GM18507 (cell line): ENCODE measurements at regions not wholly inside any gene's neighbourhood (a gene's known extent, or its start where the extent isn't known, plus 50 kb on each side); places are given as distances from the start of the nearest gene placed in this dataset.

Experiments used
- DNase-seq: peaks from one replicate; pipeline ENCODE4 v3.0.0; 2011; ENCODE audit warnings: low read depth; ENCODE audit not compliant: insufficient read length; ENCODE audit errors: extremely low spot score
- FAIRE-seq: peaks from 2 replicates; lab custom pipeline; 2011; peaks lifted over from hg19 to GRCh38; lab: Jason Lieb, UNC

- no peak for FAIRE-seq
- DNase-seq = no peak
Observed at GRCh38 chr11:131217313-131218310, 152.8 kb upstream of the NTM start.

GRCh38 chr11:131218542-131218941 lies 151.9 kb upstream of the NTM start:
- no peak for FAIRE-seq

GRCh38 chr11:131219646-131220045 lies 150.8 kb upstream of the NTM start:
- no peak for DNase-seq
- FAIRE-seq = no peak

More at GRCh38 chr11:131218542-131218941, 151.9 kb upstream of the NTM start:
- DNase-seq = no peak

GRCh38 chr11:131223198-131223991 lies 147.0 kb upstream of the NTM start:
- FAIRE-seq = no peak

GRCh38 chr11:131228378-131228777 lies 142.0 kb upstream of the NTM start:
- DNase-seq = no peak
- FAIRE-seq = no peak

More at GRCh38 chr11:131223198-131223991, 147.0 kb upstream of the NTM start:
- DNase-seq = no peak

GRCh38 chr11:131229221-131229620 lies 141.2 kb upstream of the NTM start:
- no peak for DNase-seq
- FAIRE-seq = no peak

GRCh38 chr11:131231317-131231940 lies 139.0 kb upstream of the NTM start:
- DNase-seq = no peak

GRCh38 chr11:131232261-131232660 lies 138.2 kb upstream of the NTM start:
- DNase-seq (no peak), FAIRE-seq (no peak)

More at GRCh38 chr11:131231317-131231940, 139.0 kb upstream of the NTM start:
- FAIRE-seq = no peak

- DNase-seq (no peak), FAIRE-seq (no peak)
Observed at GRCh38 chr11:131234221-131234620, 136.2 kb upstream of the NTM start.

GRCh38 chr11:131235328-131236298 lies 134.8 kb upstream of the NTM start:
- no peak for FAIRE-seq

GRCh38 chr11:131240421-131240820 lies 130.0 kb upstream of the NTM start:
- DNase-seq = no peak
- no peak for FAIRE-seq

More at GRCh38 chr11:131235328-131236298, 134.8 kb upstream of the NTM start:
- no peak for DNase-seq

- DNase-seq (no peak), FAIRE-seq (no peak)
Observed at GRCh38 chr11:131242476-131243000, 127.9 kb upstream of the NTM start.

GRCh38 chr11:131246156-131246555 lies 124.3 kb upstream of the NTM start:
- no peak for FAIRE-seq
- DNase-seq = no peak

GRCh38 chr11:131246663-131247062 lies 123.8 kb upstream of the NTM start:
- no peak for FAIRE-seq
- DNase-seq = no peak

- FAIRE-seq (no peak), DNase-seq (no peak)
Observed at GRCh38 chr11:131248588-131248987, 121.8 kb upstream of the NTM start.

- no peak for FAIRE-seq
- DNase-seq = no peak
Observed at GRCh38 chr11:131253142-131253655, 117.2 kb upstream of the NTM start.

GRCh38 chr11:131253656-131254151 lies 116.7 kb upstream of the NTM start:
- DNase-seq (no peak), FAIRE-seq (no peak)

- DNase-seq = no peak
- FAIRE-seq = no peak
Observed at GRCh38 chr11:131254254-131254653, 116.2 kb upstream of the NTM start.
